ENCODE measurements at regions not wholly inside any gene's neighbourhood (a gene's known extent, or its start where the extent isn't known, plus 50 kb on each side); places are given as distances from the start of the nearest gene placed in this dataset.

DNA sequence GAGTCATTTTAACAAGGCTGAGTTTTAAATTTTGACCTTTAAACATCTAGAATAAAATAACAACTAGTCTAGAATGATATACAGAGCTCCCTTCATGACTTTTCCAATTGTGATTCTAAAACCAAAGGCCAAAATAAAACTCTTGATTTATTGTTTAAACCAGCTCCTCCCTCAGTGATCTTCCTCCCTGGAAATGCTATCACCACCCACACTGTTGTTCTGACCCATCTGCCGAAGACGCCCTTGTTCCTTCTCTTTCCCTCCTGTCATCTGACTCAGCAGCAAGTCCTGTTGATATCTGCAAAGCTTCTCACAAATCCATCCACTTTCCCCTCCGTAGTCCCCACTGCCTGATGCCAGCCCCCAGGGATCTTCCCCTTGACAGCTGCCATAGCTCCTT, 231.6 kb upstream of the DYNLRB2 start:
- TF ChIP-seq, protein P1, sequence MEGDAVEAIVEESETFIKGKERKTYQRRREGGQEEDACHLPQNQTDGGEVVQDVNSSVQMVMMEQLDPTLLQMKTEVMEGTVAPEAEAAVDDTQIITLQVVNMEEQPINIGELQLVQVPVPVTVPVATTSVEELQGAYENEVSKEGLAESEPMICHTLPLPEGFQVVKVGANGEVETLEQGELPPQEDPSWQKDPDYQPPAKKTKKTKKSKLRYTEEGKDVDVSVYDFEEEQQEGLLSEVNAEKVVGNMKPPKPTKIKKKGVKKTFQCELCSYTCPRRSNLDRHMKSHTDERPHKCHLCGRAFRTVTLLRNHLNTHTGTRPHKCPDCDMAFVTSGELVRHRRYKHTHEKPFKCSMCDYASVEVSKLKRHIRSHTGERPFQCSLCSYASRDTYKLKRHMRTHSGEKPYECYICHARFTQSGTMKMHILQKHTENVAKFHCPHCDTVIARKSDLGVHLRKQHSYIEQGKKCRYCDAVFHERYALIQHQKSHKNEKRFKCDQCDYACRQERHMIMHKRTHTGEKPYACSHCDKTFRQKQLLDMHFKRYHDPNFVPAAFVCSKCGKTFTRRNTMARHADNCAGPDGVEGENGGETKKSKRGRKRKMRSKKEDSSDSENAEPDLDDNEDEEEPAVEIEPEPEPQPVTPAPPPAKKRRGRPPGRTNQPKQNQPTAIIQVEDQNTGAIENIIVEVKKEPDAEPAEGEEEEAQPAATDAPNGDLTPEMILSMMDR (conservative IDR thresholded peaks at IDR 0.05), result no peak
- H3K27ac ChIP-seq, result no peak overlapping the region

DNA sequence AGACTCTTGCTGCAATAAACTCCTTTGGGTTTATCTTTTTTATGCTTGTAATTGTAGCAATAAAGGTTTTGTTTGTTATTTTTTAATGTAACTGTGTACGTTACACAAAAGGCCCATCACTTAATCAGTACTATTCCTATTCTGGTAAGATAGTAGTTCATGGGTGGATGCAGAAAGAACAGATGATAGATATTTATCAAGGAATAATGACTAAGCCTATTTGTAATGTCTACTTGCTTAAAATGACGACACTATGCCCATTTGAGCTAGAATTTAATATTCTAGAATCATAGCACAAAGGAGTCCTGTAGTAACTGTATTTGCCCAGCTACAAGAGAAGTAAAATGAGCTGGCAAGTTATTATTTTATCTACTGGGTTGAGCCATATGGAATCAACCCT, 235.4 kb upstream of the DYNLRB2 start:
- no peak overlapping the region for H3K27ac ChIP-seq
- TF ChIP-seq, protein P1 (conservative IDR thresholded peaks at IDR 0.05), result no peak

DNA sequence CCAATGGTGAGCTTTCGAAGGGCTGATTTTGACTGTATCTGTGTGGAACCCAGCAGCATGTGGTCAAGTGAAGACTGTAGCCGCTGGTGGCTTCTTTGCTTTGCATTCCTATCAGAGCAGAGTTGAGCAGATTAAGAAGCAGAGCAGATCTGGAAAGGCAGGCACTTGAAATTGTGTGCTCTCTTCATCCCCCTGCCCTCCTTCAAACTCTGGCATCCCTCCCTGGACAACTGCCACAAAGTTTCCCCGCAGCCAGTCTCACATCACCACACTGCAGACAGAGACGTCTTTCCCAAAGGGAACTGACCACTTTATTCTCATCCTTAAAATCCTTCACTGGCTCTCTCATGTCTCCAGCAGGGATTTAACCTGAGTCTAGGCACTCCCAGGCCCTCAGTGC, 237.1 kb upstream of the DYNLRB2 start:
- TF ChIP-seq, protein P1 (conservative IDR thresholded peaks at IDR 0.05), result no peak
- no peak overlapping the region for H3K27ac ChIP-seq

DNA sequence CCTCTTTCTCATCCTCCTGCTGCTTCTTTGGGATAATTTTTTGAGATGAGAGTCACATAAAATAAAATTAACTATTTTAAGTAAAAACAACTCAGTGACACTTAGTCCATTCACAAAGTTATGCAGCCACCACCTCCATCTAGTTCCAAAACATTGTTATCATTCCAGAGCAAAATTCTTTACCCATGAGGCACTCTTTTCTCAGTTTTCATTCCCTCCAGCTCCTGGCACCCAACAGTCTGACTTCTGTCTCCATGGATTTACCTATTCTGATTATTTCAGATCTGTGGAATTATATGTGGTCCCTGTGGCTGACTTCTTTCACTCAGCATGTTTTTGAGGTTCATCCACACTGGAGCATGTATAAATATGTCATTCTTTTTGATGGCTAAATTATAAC, 239.9 kb upstream of the DYNLRB2 start:
- TF ChIP-seq, protein P1 (conservative IDR thresholded peaks at IDR 0.05), result no peak
- no peak overlapping the region for H3K27ac ChIP-seq

- H3K27ac ChIP-seq, result peak overlapping the region; percentile 55; the same call in 1 of the 2 replicates
- TF ChIP-seq, protein P1 (conservative IDR thresholded peaks at IDR 0.05), result no peak
These were observed 240.3 kb upstream of the DYNLRB2 start for GRCh38 chr16:80300456-80300855.

DNA sequence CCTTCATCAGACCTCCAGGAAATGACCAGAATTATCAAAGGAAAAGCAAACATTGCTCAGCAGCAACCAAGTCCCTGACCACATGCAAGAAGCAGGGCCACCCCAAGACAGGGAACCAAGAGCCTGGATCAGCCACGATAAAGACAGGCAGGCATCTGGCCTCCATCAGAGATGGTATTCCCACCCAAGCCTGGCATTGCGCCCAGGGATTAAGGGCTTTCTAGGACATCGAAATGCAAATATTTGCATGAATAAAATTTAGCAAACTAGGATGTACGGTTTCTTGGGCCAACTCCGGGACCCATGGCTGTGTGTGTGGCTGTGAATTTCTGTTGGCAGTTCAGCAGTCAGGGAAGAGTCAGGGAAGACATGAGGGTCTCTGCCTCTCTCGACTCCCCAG, 241.4 kb upstream of the DYNLRB2 start:
- peak overlapping the region; percentile 55 for H3K27ac ChIP-seq
- TF ChIP-seq, protein P1 (conservative IDR thresholded peaks at IDR 0.05), result no peak

DNA sequence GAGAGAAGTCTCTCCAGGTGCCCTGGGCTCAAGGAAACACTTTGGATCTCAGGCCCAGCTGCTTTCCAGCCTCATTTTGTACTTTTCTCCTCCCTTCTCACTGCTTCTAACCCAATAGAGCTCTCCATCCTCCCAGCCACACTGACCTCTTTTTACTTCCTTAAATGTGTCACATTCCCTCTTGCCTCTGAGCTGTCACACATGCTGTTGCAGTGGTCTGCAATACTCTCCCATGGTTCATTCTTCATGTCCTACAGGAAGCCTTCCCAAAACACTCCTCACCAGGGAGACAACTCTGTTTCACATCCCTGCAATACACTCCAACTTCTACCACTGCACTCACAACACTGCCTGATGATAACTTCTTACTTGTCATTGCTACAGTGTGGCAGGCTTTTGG, 242.1 kb upstream of the DYNLRB2 start:
- TF ChIP-seq, protein P1 (conservative IDR thresholded peaks at IDR 0.05), result no peak
- H3K27ac ChIP-seq, result peak overlapping the region; percentile 55

DNA sequence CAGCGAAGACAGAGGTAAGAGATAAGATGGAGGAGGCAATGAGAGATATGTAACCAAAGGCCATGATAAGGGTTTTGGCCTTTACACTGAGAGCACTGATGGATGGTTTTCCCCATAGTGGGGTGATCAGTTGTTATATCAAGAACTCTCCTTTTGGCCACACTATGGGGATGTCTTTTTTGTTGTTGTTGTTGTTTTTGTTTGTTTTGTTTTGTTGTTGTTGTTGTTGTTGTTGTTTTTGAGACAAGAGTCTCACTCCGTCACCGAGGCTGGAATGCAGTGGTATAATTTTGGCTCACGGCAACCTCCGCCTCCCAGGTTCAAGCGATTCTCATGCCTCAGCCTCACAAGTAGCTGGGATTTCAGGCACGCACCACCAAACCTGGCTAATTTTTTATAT, 244.8 kb upstream of the DYNLRB2 start:
- no peak overlapping the region for H3K27ac ChIP-seq
- TF ChIP-seq, protein P1 (conservative IDR thresholded peaks at IDR 0.05), result no peak
